ENCODE measurements at regions not wholly inside any gene's neighbourhood (a gene's known extent, or its start where the extent isn't known, plus 50 kb on each side); places are given as distances from the start of the nearest gene placed in this dataset.

GRCh38 chr13:55410398-55411330, 1730.1 kb upstream of the PRR20A start:
- no peak overlapping the region for H3K4me3 Mint-ChIP-seq
- no peaks in the 10 kb centered on the region for H3K27me3 Mint-ChIP-seq (ENCODE audit: low read depth)
- H3K36me3 Mint-ChIP-seq (ENCODE audit: insufficient read depth in 2 of 2) = no peaks in the 10 kb centered on the region
- H3K9me3 Mint-ChIP-seq = peaks cover 4 to 12% of the 10 kb centered on the region in 2 donors
- H3K27ac Mint-ChIP-seq = no peak overlapping the region
- no peak for ATAC-seq (replicated peaks in 1 of 2)
- no peak for DNase-seq
- H3K4me1 Mint-ChIP-seq (ENCODE audit: low read depth) = no peaks in the 10 kb centered on the region

GRCh38 chr13:55418095-55418494, 1722.6 kb upstream of the PRR20A start:
- Mint-ChIP-seq H3K9me3 (peaks cover 0 to 4% of the 10 kb centered on the region in 2 donors), H3K27me3 (ENCODE audit: low read depth) (no peaks in the 10 kb centered on the region), H3K36me3 (ENCODE audit: insufficient read depth in 2 of 2) (no peaks in the 10 kb centered on the region), H3K4me1 (ENCODE audit: low read depth) (no peaks in the 10 kb centered on the region), H3K4me3 (no peak overlapping the region), H3K27ac (no peak overlapping the region)
- DNase-seq = no peak
- no peak for ATAC-seq (replicated peaks in 1 of 2)

GRCh38 chr13:55432814-55433213, 1707.9 kb upstream of the PRR20A start:
- H3K36me3 Mint-ChIP-seq (ENCODE audit: insufficient read depth in 2 of 2) = peaks cover 0 to 2% of the 10 kb centered on the region in 2 donors
- no peaks in the 10 kb centered on the region for H3K27me3 Mint-ChIP-seq (ENCODE audit: low read depth)
- H3K4me1 Mint-ChIP-seq (ENCODE audit: low read depth) = no peaks in the 10 kb centered on the region
- peaks cover 4% of the 10 kb centered on the region in 2 donors for H3K9me3 Mint-ChIP-seq
- H3K27ac Mint-ChIP-seq = no peak overlapping the region
- DNase-seq (no peak), ATAC-seq (replicated peaks in 1 of 2) (no peak)
- H3K4me3 Mint-ChIP-seq = no peak overlapping the region

GRCh38 chr13:55437162-55437561, 1703.6 kb upstream of the PRR20A start:
- Mint-ChIP-seq H3K36me3 (ENCODE audit: insufficient read depth in 2 of 2) (peaks cover 0 to 3% of the 10 kb centered on the region in 2 donors), H3K27me3 (ENCODE audit: low read depth) (no peaks in the 10 kb centered on the region), H3K4me3 (no peak overlapping the region), H3K9me3 (peaks cover 6 to 11% of the 10 kb centered on the region in 2 donors), H3K27ac (no peak overlapping the region), H3K4me1 (ENCODE audit: low read depth) (no peaks in the 10 kb centered on the region)
- DNase-seq (no peak), ATAC-seq (replicated peaks in 1 of 2) (no peak)

- no peak overlapping the region for H3K27ac Mint-ChIP-seq
- H3K4me3 Mint-ChIP-seq = no peak overlapping the region
- no peaks in the 10 kb centered on the region for H3K27me3 Mint-ChIP-seq (ENCODE audit: low read depth)
- H3K36me3 Mint-ChIP-seq (ENCODE audit: insufficient read depth in 2 of 2) = peaks cover 0 to 3% of the 10 kb centered on the region in 2 donors
- H3K4me1 Mint-ChIP-seq (ENCODE audit: low read depth) = no peaks in the 10 kb centered on the region
- DNase-seq (no peak), ATAC-seq (replicated peaks in 1 of 2) (no peak)
- H3K9me3 Mint-ChIP-seq = peaks cover 5 to 14% of the 10 kb centered on the region in 2 donors
These were observed 1701.3 kb upstream of the PRR20A start for GRCh38 chr13:55439450-55439849.

- no peak for DNase-seq
- Mint-ChIP-seq H3K36me3 (ENCODE audit: insufficient read depth in 2 of 2) (peaks cover 0 to 3% of the 10 kb centered on the region in 2 donors), H3K27ac (no peak overlapping the region)
These were observed 1700.1 kb upstream of the PRR20A start for GRCh38 chr13:55440465-55441085.

GRCh38 chr13:55464222-55464621, 1676.5 kb upstream of the PRR20A start:
- no peak overlapping the region for H3K4me3 Mint-ChIP-seq

More at GRCh38 chr13:55440465-55441085, 1700.1 kb upstream of the PRR20A start:
- ATAC-seq (replicated peaks in 1 of 2) = no peak
- Mint-ChIP-seq H3K9me3 (peaks cover 5 to 13% of the 10 kb centered on the region in 2 donors), H3K27me3 (ENCODE audit: low read depth) (no peaks in the 10 kb centered on the region), H3K4me1 (ENCODE audit: low read depth) (no peaks in the 10 kb centered on the region), H3K4me3 (no peak overlapping the region)

GRCh38 chr13:55467476-55467875, 1673.2 kb upstream of the PRR20A start:
- H3K36me3 Mint-ChIP-seq (ENCODE audit: insufficient read depth in 2 of 2) = no peaks in the 10 kb centered on the region
- H3K4me3 Mint-ChIP-seq = no peak overlapping the region
- H3K27ac Mint-ChIP-seq = no peak overlapping the region
- H3K27me3 Mint-ChIP-seq (ENCODE audit: low read depth) = no peaks in the 10 kb centered on the region
- H3K4me1 Mint-ChIP-seq (ENCODE audit: low read depth) = no peaks in the 10 kb centered on the region
- no peak for ATAC-seq (replicated peaks in 1 of 2)
- peaks cover 6 to 14% of the 10 kb centered on the region in 2 donors for H3K9me3 Mint-ChIP-seq
- DNase-seq = no peak

More at GRCh38 chr13:55464222-55464621, 1676.5 kb upstream of the PRR20A start:
- H3K27ac Mint-ChIP-seq = no peak overlapping the region
- no peaks in the 10 kb centered on the region for H3K27me3 Mint-ChIP-seq (ENCODE audit: low read depth)
- no peak for DNase-seq
- ATAC-seq (replicated peaks in 1 of 2) = no peak
- no peaks in the 10 kb centered on the region for H3K36me3 Mint-ChIP-seq (ENCODE audit: insufficient read depth in 2 of 2)
- H3K9me3 Mint-ChIP-seq = peaks cover 5 to 12% of the 10 kb centered on the region in 2 donors
- no peaks in the 10 kb centered on the region for H3K4me1 Mint-ChIP-seq (ENCODE audit: low read depth)

GRCh38 chr13:55483626-55484158, 1657.0 kb upstream of the PRR20A start:
- DNase-seq = no peak

GRCh38 chr13:55493297-55493696, 1647.4 kb upstream of the PRR20A start:
- no peaks in the 10 kb centered on the region for H3K27me3 Mint-ChIP-seq (ENCODE audit: low read depth)
- peaks cover 0 to 1% of the 10 kb centered on the region in 2 donors for H3K36me3 Mint-ChIP-seq (ENCODE audit: insufficient read depth in 2 of 2)
- H3K27ac Mint-ChIP-seq = no peak overlapping the region
- H3K4me1 Mint-ChIP-seq (ENCODE audit: low read depth) = no peaks in the 10 kb centered on the region
- no peak overlapping the region for H3K4me3 Mint-ChIP-seq
- peaks cover 3 to 4% of the 10 kb centered on the region in 2 donors for H3K9me3 Mint-ChIP-seq
- no peak for ATAC-seq (replicated peaks in 1 of 2)
- DNase-seq = no peak

More at GRCh38 chr13:55483626-55484158, 1657.0 kb upstream of the PRR20A start:
- Mint-ChIP-seq H3K27me3 (ENCODE audit: low read depth) (no peaks in the 10 kb centered on the region), H3K4me1 (ENCODE audit: low read depth) (no peaks in the 10 kb centered on the region), H3K9me3 (peaks cover 2 to 8% of the 10 kb centered on the region in 2 donors), H3K36me3 (ENCODE audit: insufficient read depth in 2 of 2) (no peaks in the 10 kb centered on the region), H3K4me3 (no peak overlapping the region), H3K27ac (no peak overlapping the region)
- ATAC-seq (replicated peaks in 1 of 2) = no peak

GRCh38 chr13:55497486-55497885, 1643.2 kb upstream of the PRR20A start:
- no peaks in the 10 kb centered on the region for H3K4me1 Mint-ChIP-seq (ENCODE audit: low read depth)
- peaks cover 0 to 13% of the 10 kb centered on the region in 2 donors for H3K9me3 Mint-ChIP-seq
- no peak overlapping the region for H3K4me3 Mint-ChIP-seq
- DNase-seq (no peak), ATAC-seq (replicated peaks in 1 of 2) (no peak)
- H3K27ac Mint-ChIP-seq = no peak overlapping the region
- H3K36me3 Mint-ChIP-seq (ENCODE audit: insufficient read depth in 2 of 2) = peaks cover 0 to 2% of the 10 kb centered on the region in 2 donors
- no peaks in the 10 kb centered on the region for H3K27me3 Mint-ChIP-seq (ENCODE audit: low read depth)

- no peak for DNase-seq
- ATAC-seq (replicated peaks in 1 of 2) = no peak
- Mint-ChIP-seq H3K27me3 (ENCODE audit: low read depth) (no peaks in the 10 kb centered on the region), H3K36me3 (ENCODE audit: insufficient read depth in 2 of 2) (peaks cover 0 to 2% of the 10 kb centered on the region in 2 donors), H3K4me3 (no peak overlapping the region), H3K4me1 (ENCODE audit: low read depth) (no peaks in the 10 kb centered on the region), H3K9me3 (peaks cover 0 to 10% of the 10 kb centered on the region in 2 donors), H3K27ac (no peak overlapping the region)
These were observed 1640.0 kb upstream of the PRR20A start for GRCh38 chr13:55500694-55501093.

- Mint-ChIP-seq H3K36me3 (ENCODE audit: insufficient read depth in 2 of 2) (peaks cover 0 to 1% of the 10 kb centered on the region in 2 donors), H3K4me1 (ENCODE audit: low read depth) (no peaks in the 10 kb centered on the region), H3K27ac (no peak overlapping the region), H3K9me3 (peaks cover 2 to 5% of the 10 kb centered on the region in 2 donors), H3K4me3 (no peak overlapping the region), H3K27me3 (ENCODE audit: low read depth) (no peaks in the 10 kb centered on the region)
- ATAC-seq (replicated peaks in 1 of 2) = no peak
- DNase-seq = no peak
These were observed 1624.1 kb upstream of the PRR20A start for GRCh38 chr13:55516610-55517009.
